Endothelial cell of umbilical vein (primary cell): ENCODE measurements at regions not wholly inside any gene's neighbourhood (a gene's known extent, or its start where the extent isn't known, plus 50 kb on each side); places are given as distances from the start of the nearest gene placed in this dataset.

Experiments
- CTCF ChIP-seq, 2 donors: IDR thresholded peaks; 1 replicate in 1 of 2; 2 replicates in 1 of 2; pipeline ENCODE4 v1.5.1; 2011; ENCODE audit warnings: low read length in 2 of 2, mild to moderate bottlenecking in 2 of 2, moderate library complexity in 2 of 2, control low read depth in 1 of 2, inconsistent platforms in 1 of 2, low read depth in 1 of 2; ENCODE audit not compliant: insufficient read depth in 1 of 2; ENCODE audit errors: extremely low read depth in 1 of 2
- EZH2 ChIP-seq: IDR thresholded peaks from 2 replicates; pipeline ENCODE4 v1.6.1; 2012; ENCODE audit warnings: borderline replicate concordance, low read depth, mild to moderate bottlenecking, moderate library complexity, low read length, inconsistent platforms; ENCODE audit not compliant: severe bottlenecking
- JUN ChIP-seq: IDR thresholded peaks from 2 replicates; pipeline ENCODE4 v1.6.1; 2011; ENCODE audit warnings: borderline replicate concordance, low read depth; ENCODE audit not compliant: insufficient read length, insufficient read depth
- MAX ChIP-seq: IDR thresholded peaks from 2 replicates; pipeline ENCODE4 v1.6.1; 2011; ENCODE audit not compliant: insufficient read depth, insufficient read length
- POLR2A ChIP-seq: IDR thresholded peaks from 2 replicates; pipeline ENCODE4 v1.6.1; 2012; ENCODE audit warnings: low read depth, mild to moderate bottlenecking, control low read depth, low read length
- POLR2AphosphoS5 ChIP-seq: IDR thresholded peaks from 2 replicates; pipeline ENCODE4 v1.6.1; 2012; ENCODE audit warnings: low read depth, mild to moderate bottlenecking, control low read depth, low read length, moderate library complexity; ENCODE audit not compliant: insufficient read depth

- TF ChIP-seq CTCF (IDR thresholded peaks at IDR 0.05; ENCODE audit: extremely low read depth in 1 of 2, insufficient read depth in 1 of 2, low read depth in 1 of 2, low read length in 2 of 2) (no peak), POLR2AphosphoS5 (no peak), POLR2A (no peak), MAX (no peak), EZH2 (no peak), JUN (no peak)
Observed at GRCh38 chr20:21017528-21018085, 88.6 kb downstream of the LINC00237 start.
